Fibroblast of lung (primary cell): ENCODE measurements at regions not wholly inside any gene's neighbourhood (a gene's known extent, or its start where the extent isn't known, plus 50 kb on each side); places are given as distances from the start of the nearest gene placed in this dataset.
"Not testable (repeated sequence)": the region's sequence is repeated elsewhere in the genome, so short reads cannot be mapped to it uniquely, and the experiment has no call there.

ENCODE experiments used
- DNase-seq, 2 donors: peaks; one replicate each; pipeline versions ENCODE4 v3.0.0 to v3.0.0-alpha.2; 2010; ENCODE audit warnings: low read depth in 2 of 2
- H2AFZ ChIP-seq: 2 replicates; pipeline ENCODE4 v1.5.1; 2012; ENCODE audit warnings: low read length, control low read depth, inconsistent platforms
- H3K27ac ChIP-seq: 2 replicates; pipeline ENCODE4 v1.5.1; 2011; ENCODE audit warnings: low read length, control low read depth; ENCODE audit not compliant: insufficient read depth
- H3K27me3 ChIP-seq: 2 replicates; pipeline ENCODE4 v1.5.1; 2011; ENCODE audit warnings: mild to moderate bottlenecking, low read length; ENCODE audit not compliant: control insufficient read depth, insufficient read depth
- H3K36me3 ChIP-seq: 2 replicates; pipeline ENCODE4 v1.5.1; 2011; ENCODE audit warnings: low read length; ENCODE audit not compliant: control insufficient read depth, insufficient read depth
- H3K4me1 ChIP-seq: 2 replicates; pipeline ENCODE4 v1.5.1; 2011; ENCODE audit warnings: low read length; ENCODE audit not compliant: control insufficient read depth, insufficient read depth; ENCODE audit errors: extremely low read depth
- H3K4me2 ChIP-seq: 2 replicates; pipeline ENCODE4 v1.5.1; 2011; ENCODE audit warnings: low read length, control low read depth; ENCODE audit not compliant: insufficient read depth; ENCODE audit errors: extremely low read depth
- H3K4me3 ChIP-seq, 4 experiments: fragments of 200-600 bp in 1 of 4; sonication (generic) in 1 of 4; replicated peaks in 1 of 4; 2 replicates each; pipeline ENCODE4 v1.5.1; 2011 to 2016; ENCODE audit warnings: low read length in 4 of 4, low read depth in 3 of 4, mild to moderate bottlenecking in 3 of 4, control low read depth in 2 of 4, inconsistent platforms in 1 of 4, mixed read lengths in 1 of 4; ENCODE audit not compliant: insufficient read depth in 1 of 4; ENCODE audit errors: control extremely low read depth in 1 of 4
- H3K79me2 ChIP-seq: 2 replicates; pipeline ENCODE4 v1.5.1; 2012; ENCODE audit warnings: mild to moderate bottlenecking, low read length, inconsistent platforms; ENCODE audit not compliant: control insufficient read depth, insufficient read depth
- H3K9ac ChIP-seq: 2 replicates; pipeline ENCODE4 v1.5.1; 2011; ENCODE audit warnings: mild to moderate bottlenecking, low read length, control low read depth; ENCODE audit not compliant: insufficient read depth
- H3K9me3 ChIP-seq: 2 replicates; pipeline ENCODE4 v1.5.1; 2012; ENCODE audit warnings: low read depth, low read length; ENCODE audit not compliant: control insufficient read depth, insufficient read depth
- H4K20me1 ChIP-seq: 2 replicates; pipeline ENCODE4 v1.5.1; 2011; ENCODE audit warnings: low read length; ENCODE audit not compliant: control insufficient read depth, insufficient read depth; ENCODE audit errors: extremely low read depth
- CTCF ChIP-seq, 2 donors: IDR thresholded peaks in 1 of 2; conservative IDR thresholded peaks in 1 of 2; 1 replicate in 1 of 2; 2 replicates in 1 of 2; pipeline ENCODE4 v1.5.1; 2011 to 2012; ENCODE audit warnings: low read length in 2 of 2, control low read depth in 1 of 2, inconsistent platforms in 1 of 2, low read depth in 1 of 2, mild to moderate bottlenecking in 1 of 2
- EZH2 ChIP-seq: IDR thresholded peaks from 2 replicates; pipeline ENCODE4 v1.5.1; 2012; ENCODE audit warnings: low read length, control low read depth, mild to moderate bottlenecking; ENCODE audit errors: missing control alignments

- no peak overlapping the region for H3K27ac ChIP-seq
- H3K79me2 ChIP-seq: no peaks in the 10 kb centered on the region
- no peaks in the 10 kb centered on the region for H3K9me3 ChIP-seq
- H3K27me3 ChIP-seq: no peaks in the 10 kb centered on the region
- no peak for DNase-seq
- no peak overlapping the region for H3K9ac ChIP-seq
- no peaks in the 10 kb centered on the region for H3K4me1 ChIP-seq
- H4K20me1 ChIP-seq: no peaks in the 10 kb centered on the region
- no peak overlapping the region for H2AFZ ChIP-seq
- TF ChIP-seq CTCF (conservative IDR thresholded peaks at IDR 0.05 in 1 of 2, IDR thresholded peaks at IDR 0.05 in 1 of 2; ENCODE audit: low read depth in 1 of 2, low read length in 2 of 2): no peak
- no peak for TF ChIP-seq EZH2
- no peak overlapping the region for H3K4me3 ChIP-seq
- no peak overlapping the region for H3K4me2 ChIP-seq
- no peaks in the 10 kb centered on the region for H3K36me3 ChIP-seq
These were observed 493.0 kb upstream of the PLXNA2 start for GRCh38 chr1:208737161-208737560.

GRCh38 chr1:208737922-208738321 lies 493.7 kb upstream of the PLXNA2 start:
- no peaks in the 10 kb centered on the region for H3K4me1 ChIP-seq
- no peaks in the 10 kb centered on the region for H3K27me3 ChIP-seq
- H3K36me3 ChIP-seq: no peaks in the 10 kb centered on the region
- no peak overlapping the region for H3K4me2 ChIP-seq
- no peak overlapping the region for H3K9ac ChIP-seq
- no peaks in the 10 kb centered on the region for H3K9me3 ChIP-seq
- no peak overlapping the region for H2AFZ ChIP-seq
- H3K4me3 ChIP-seq: no peak overlapping the region
- no peak for TF ChIP-seq EZH2
- TF ChIP-seq CTCF (conservative IDR thresholded peaks at IDR 0.05 in 1 of 2, IDR thresholded peaks at IDR 0.05 in 1 of 2; ENCODE audit: low read depth in 1 of 2, low read length in 2 of 2): no peak
- no peaks in the 10 kb centered on the region for H4K20me1 ChIP-seq
- no peaks in the 10 kb centered on the region for H3K79me2 ChIP-seq
- DNase-seq: no peak
- no peak overlapping the region for H3K27ac ChIP-seq

- H3K4me3 ChIP-seq, H3K4me2 ChIP-seq, H3K79me2 ChIP-seq, H3K9me3 ChIP-seq, DNase-seq, H3K36me3 ChIP-seq, H4K20me1 ChIP-seq, H3K9ac ChIP-seq, H2AFZ ChIP-seq, H3K4me1 ChIP-seq, H3K27me3 ChIP-seq, H3K27ac ChIP-seq: not testable (repeated sequence)
These were observed 495.5 kb upstream of the PLXNA2 start for GRCh38 chr1:208739636-208740035.

- no peak for TF ChIP-seq CTCF (conservative IDR thresholded peaks at IDR 0.05 in 1 of 2, IDR thresholded peaks at IDR 0.05 in 1 of 2; ENCODE audit: low read depth in 1 of 2, low read length in 2 of 2)
- TF ChIP-seq EZH2: no peak
- no peak overlapping the region for H3K9ac ChIP-seq
- DNase-seq: no peak
- no peak overlapping the region for H3K4me2 ChIP-seq
- no peak overlapping the region for H3K4me3 ChIP-seq
- H2AFZ ChIP-seq: no peak overlapping the region
- H3K27me3 ChIP-seq: no peaks in the 10 kb centered on the region
- no peaks in the 10 kb centered on the region for H3K4me1 ChIP-seq
- no peak overlapping the region for H3K27ac ChIP-seq
- no peaks in the 10 kb centered on the region for H4K20me1 ChIP-seq
- H3K79me2 ChIP-seq: no peaks in the 10 kb centered on the region
- no peaks in the 10 kb centered on the region for H3K36me3 ChIP-seq
- no peaks in the 10 kb centered on the region for H3K9me3 ChIP-seq
These were observed 497.1 kb upstream of the PLXNA2 start for GRCh38 chr1:208741296-208741695.
